HK-2 (cell line): ENCODE measurements at regions not wholly inside any gene's neighbourhood (a gene's known extent, or its start where the extent isn't known, plus 50 kb on each side); places are given as distances from the start of the nearest gene placed in this dataset.
"Not testable (repeated sequence)": the region's sequence is repeated elsewhere in the genome, so short reads cannot be mapped to it uniquely, and the experiment has no call there.

Source experiments
- DNase-seq: peaks from one replicate; pipeline ENCODE4 v3.0.0-alpha.2; 2018; ENCODE audit not compliant: unreplicated experiment

DNA sequence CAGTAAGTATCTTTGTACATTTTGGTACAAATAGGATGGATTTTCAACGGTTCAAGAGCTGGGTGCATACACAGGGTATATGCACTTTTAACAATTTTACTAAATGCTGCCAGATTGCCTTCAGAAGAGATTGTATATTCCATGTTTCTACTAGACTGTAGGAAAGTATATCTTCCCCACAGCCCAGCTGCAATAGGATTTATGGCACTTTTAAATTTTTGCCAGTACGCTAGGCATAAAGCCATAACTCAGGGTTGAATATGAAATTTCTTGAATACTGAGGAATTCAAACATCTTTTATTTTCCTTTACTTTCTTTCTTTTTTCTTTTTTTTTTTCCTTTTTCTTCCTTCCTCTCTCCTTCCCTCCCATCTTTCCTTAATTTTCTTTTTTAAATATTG lies 78.7 kb upstream of the SULF2 start:
- no peak for DNase-seq

DNA sequence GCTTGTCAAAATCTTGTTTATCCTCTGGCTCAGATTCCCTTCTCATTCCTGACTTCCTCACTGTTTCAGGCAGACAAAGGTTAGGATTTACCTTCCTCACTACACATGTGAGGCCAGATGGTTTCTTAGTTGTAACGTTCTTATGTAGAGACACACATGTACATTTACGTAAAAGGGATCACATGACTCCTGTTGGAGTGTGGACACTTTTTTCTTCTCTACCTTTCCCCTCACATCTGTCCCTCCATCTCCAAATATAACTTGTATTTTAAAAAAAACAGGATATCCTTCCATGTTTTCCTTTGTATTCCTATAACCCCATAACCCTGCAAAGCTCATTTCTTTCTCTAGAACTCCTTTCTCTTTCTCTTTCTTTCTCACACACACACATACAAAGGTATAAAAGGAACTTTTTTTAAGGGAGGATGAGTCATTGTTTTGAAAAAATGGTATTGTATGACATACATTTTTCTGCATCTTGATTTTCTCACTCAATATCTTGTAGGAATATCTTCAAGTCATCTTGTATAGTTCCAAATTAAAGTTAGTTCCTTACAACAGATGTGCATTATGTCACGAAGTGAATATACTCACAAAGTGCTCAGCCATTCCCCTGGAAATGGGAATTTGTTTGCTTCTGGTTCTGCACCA lies 78.2 kb upstream of the SULF2 start:
- no peak for DNase-seq

GRCh38 chr20:47862574-47863240 lies 77.4 kb upstream of the SULF2 start:
- no peak for DNase-seq

- DNase-seq: no peak
Observed at GRCh38 chr20:47861116-47861515, 75.8 kb upstream of the SULF2 start.

DNA sequence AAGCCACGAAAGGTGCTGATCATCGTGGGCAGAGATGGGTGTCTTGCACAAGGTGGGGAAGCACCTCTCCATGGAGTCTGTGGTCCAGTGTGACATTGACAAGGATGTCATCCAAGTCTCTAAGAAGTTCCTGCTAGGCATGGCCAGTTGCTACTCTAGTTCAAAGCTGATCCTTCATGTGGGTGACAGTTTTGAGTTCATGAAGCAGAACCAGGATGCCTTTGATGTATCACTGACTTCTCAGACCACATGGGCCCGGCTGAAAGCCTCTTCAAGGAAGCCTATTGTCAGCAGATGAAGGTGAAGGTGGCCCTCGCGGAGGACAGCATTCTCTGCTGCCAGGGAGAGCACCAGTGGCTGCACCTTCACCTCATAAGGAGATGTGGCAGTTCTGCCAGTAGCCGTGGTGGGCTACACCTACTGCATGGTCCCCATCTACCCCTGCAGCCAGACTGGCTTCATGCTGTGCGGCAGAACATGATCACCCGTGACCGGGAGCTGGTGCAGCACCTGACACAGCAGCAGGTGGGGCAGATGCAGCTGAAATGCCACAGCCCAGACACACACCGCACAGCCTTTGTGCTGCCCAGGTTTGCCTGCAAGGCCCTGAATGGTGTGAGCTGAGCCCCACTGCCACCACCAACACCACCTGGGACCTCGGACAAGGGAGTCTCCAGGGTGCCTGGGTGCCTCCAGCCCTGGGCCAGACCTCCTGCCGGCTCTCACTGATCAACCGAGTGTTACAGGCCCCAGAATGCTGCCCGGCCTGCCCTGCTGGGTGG lies 75.0 kb upstream of the SULF2 start:
- DNase-seq: no peak

GRCh38 chr20:47859278-47859677 lies 74.0 kb upstream of the SULF2 start:
- no peak for DNase-seq

DNA sequence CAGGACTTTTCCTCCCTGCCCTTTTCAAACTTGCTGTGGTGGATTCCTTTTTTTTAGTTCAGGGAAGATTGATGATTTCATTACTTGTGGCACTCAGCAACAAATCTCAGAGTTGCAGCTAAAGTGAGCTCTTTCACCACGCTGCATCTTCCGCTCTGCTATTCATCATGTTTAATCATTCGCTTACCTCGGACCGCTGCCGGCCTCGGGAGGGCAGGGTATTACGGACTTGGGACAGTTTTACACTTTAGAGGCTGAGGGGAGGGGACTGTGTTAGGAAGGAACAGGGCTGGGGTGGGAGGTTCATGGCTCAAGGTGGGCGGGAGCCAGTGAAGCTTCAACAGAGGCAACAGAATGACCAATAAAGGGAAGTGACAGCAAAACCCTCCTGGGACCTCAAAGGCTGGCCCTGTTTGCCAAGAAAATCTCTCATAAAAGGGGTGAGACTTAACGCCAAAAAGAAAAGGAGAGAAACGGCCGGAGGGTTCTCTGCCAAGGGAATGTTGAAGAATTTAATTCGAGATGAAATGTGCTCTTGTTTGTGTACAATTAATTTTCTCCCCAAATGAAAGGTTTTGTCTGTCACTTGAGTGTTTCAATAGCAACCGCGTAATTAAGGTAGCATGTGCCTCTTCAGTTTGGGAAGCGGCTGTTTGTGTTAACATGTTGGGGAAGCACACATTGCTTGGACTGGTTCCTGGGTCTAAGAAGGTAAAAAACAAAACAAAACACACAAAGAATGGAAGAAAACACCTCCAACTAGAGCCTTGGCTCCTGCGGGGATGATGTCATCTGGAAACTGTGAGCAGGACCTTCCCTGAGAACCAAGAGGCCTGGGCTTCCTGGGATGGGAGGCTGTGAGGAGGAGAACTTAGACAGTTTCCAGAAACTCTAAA lies 72.5 kb upstream of the SULF2 start:
- DNase-seq: peak; percentile 22

- peak; percentile 21 for DNase-seq
Observed at GRCh38 chr20:47857187-47857568, 71.9 kb upstream of the SULF2 start.

DNA sequence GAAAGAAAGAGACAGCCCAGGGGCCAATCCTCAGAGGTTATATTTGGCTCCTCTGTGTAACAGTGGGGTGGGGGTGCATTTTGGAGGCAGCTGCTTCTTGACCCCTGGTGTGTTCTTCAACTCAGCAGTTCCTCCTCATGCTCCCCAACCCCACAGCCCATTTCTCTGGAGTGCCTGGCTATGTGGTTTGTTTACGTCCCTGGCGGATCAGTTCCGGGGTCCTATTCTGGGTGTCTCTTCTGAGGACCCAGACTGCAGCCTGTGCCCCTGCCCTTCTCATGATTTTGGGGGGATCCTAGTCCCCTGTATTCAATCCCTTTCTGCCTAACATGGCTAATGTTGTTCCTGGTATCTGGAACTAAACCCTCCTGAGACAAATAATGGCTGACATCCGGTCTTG lies 70.5 kb upstream of the SULF2 start:
- no peak for DNase-seq

GRCh38 chr20:47854687-47855212 lies 69.5 kb upstream of the SULF2 start:
- peak; percentile 25 for DNase-seq

- no peak for DNase-seq
Observed at GRCh38 chr20:47851774-47852173, 66.5 kb upstream of the SULF2 start.

- no peak for DNase-seq
Observed at GRCh38 chr20:47850146-47850545, 64.9 kb upstream of the SULF2 start.

DNA sequence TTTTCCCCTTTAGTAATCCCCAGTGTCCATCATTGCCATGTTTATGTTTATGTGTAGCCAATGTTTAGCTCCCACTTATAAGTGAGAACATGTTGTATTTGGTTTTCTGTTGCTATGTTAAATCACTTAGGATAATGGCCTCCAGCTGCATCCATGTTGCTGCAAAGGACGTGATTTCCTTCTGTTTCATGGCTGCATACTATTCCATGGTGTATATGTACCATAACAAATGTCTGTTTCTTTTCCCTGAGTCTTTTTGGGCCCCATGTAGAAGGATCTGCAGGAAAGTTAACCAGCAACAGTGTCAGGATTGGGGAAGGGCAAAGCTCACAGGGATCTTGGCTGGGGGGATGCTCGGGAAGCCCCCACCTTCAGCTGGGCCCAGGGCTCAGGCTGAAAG lies 64.3 kb upstream of the SULF2 start:
- DNase-seq: no peak

DNA sequence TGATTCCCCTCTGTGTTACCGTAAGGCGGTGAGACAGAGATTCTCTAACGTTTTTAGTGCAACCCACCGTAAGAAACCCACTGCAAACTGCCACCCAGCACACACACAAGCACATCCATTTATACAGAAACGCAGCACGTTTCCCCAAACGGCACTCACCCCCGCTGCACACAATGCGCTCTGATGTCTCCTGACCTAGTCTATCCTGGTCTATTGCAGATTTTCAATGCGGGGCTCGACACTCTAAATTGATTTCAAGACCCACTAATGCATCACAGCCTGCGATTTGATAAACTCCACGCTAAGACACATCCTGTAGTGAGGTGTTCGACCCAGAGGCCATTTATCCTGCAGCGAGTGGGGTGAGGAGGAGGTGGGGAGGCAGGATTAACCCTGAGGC lies 63.7 kb upstream of the SULF2 start:
- DNase-seq: no peak

DNA sequence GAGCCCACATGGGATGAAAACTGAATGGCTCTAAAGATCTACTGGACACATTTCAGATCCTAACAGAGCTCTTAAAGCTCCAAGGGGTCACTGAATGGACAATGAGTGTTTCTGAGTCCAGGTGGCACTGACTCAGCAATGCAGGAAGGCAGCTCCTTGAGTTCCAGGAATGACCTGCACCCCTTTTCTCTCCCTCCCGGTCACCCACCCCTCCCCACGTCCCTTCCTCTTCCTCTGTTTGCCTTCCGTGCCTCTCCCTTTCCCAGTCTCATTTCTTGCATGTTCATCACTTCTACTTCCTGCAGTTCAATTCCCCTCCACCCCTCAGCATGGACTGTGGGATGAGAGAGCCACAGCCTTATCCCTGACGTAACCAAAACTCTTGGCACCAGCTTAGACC lies 63.3 kb upstream of the SULF2 start:
- DNase-seq: not testable (repeated sequence)

DNA sequence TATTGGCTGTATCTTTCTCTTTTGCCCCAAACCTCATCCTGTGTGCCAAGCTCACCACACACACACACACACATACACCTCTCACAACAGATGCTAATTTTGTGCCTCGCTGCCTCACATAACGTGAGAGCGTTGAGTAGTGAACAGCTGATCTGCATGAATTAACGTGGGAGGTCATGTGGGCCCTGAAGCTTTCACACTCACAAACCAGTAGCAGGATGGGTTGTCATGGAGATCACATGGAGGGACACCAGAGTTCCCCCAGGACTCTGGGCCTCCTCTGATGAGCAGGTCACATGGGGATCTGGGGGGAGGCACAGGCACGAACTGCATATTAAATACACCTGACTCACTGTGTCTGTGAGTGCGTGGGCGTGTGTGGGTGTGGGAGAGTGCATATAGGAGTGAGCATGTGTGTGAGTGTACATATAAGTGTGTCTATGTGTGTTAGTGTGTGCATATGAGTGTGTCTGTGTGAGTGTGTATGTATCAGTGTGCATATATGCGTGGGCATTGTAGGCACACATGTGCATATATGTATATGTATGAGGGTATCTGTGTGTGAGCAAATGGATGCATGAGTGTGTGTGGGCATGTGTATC lies 62.7 kb upstream of the SULF2 start:
- no peak for DNase-seq

- not testable (repeated sequence) for DNase-seq
Observed at GRCh38 chr20:47847220-47847619, 61.9 kb upstream of the SULF2 start.

GRCh38 chr20:47846651-47847050 lies 61.4 kb upstream of the SULF2 start:
- DNase-seq: not testable (repeated sequence)

DNA sequence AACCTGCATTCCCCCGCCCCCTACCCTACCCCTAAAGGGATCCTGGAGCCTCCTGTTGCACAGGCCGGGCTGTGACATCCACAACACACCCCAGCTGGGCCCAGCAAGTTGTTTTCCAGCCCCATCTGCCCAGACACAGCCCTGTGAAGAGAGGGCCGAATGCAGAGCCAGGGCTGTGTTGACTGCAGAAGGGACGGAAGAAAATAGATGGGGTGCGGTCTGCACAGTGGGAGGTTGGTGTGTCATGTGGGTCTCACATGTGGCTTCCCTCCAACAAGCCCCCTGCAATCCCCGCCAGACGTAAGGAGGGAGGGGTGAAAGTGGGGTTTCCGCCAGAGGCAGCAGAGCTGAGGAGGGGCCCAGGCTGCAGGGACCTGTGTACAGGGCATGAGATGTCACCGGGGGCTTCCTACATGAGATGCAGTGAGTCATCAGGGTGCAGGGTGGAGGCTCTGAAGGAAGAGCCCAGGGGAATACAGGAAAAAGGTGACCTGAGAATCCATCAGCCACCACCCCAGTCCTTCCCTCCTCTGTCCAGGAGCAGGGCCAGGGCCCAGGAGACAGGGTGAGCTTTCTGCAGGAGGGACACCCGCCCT lies 60.2 kb upstream of the SULF2 start:
- DNase-seq: not testable (repeated sequence)

DNA sequence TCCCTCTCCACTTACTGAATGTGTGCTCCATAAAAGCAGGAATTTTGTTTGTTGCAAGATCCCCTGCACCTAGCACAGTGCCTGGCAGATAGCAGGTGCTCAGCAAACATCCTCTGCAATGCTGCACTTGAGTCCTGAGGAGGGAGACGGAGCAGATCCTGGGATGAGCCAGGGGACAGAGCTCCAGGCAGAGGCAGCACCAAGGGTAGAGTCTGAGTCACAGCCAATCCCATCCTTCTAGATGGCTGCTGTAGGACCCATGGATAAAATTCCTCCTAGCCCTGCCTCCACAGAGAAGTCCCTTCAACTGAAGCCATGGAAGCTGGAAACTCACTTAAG lies 59.3 kb upstream of the SULF2 start:
- not testable (repeated sequence) for DNase-seq
